ENCODE measurements at regions not wholly inside any gene's neighbourhood (a gene's known extent, or its start where the extent isn't known, plus 50 kb on each side); places are given as distances from the start of the nearest gene placed in this dataset.
"Not testable (repeated sequence)": the region's sequence is repeated elsewhere in the genome, so short reads cannot be mapped to it uniquely, and the experiment has no call there.

DNA sequence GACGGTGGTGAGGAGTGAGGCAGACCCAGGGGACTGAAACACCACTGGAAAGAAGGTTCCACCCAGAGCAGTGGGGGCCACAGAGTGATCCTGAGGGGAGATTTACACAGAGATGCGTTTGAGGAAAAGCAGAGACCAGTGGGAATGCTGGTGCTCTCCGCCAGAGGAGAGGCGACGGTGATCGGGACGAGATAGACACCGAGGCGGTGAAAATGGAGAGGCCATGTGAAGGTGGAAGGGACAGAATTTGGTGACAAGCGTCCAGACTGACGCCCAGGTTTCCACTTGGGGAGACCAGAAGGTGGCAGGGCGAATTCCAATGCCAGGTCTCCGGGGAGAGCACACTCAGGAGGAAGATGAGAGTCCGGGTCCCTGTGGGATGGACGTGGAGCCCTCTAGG is 374.8 kb downstream of the CNTNAP3B start:
- not testable (repeated sequence) for DNase-seq

DNA sequence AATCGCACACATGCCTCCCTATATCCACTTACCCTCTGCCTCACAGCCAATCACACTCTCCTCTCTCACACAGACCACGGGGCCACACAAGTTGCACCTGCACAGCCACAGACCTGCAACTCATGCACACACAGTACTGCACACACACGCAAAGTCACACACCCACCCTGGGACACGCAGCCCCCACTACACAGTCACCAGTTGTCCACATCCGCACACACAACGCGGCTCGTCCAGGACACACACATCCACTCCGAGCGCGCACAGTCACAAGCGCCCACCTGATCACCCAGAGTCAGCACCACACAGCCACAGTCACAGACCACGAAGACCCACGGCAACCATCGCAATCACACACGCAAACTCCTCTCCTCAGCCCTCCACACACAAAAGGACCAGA is 387.3 kb downstream of the CNTNAP3B start:
- DNase-seq, result not testable (repeated sequence)

DNA sequence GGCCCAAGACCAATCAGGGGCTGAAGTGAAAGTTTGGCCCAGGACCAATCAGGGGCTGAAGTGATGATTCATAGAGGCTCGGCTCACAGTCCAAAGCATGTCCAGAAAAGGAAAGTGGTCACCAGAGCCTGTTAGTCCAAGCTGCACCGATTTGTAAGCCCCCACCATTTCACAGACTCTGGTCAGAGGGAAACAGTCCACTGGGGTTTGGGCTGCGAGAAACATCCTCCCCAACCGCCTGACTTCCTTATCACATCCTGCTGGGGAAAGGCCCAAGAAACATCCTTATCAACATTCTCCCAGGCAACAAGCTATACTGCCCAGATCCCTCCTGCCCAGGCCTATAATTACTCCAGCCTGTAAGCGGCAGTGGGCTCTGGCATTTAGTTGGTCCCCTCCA is 388.1 kb downstream of the CNTNAP3B start:
- DNase-seq, result not testable (repeated sequence)

DNA sequence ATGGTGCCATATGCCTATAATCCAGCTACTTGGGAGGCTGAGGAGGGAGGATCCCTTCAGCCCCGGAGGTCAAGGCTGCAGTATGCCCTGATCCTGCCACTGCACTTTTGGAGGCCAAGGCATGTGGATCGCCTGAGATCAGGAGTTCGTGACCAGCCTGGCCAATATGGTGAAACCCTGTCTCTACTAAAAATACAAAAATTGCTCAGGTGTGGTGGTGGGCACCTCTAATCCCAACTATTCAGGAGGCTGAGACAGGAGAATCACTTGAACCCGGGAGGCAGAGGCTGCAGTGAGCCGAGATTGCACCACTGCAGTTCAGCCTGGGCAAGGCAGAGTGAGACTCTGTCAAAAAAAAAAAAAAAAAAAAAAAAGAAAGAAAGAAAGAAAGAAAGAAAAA is 390.5 kb downstream of the CNTNAP3B start:
- not testable (repeated sequence) for DNase-seq

DNA sequence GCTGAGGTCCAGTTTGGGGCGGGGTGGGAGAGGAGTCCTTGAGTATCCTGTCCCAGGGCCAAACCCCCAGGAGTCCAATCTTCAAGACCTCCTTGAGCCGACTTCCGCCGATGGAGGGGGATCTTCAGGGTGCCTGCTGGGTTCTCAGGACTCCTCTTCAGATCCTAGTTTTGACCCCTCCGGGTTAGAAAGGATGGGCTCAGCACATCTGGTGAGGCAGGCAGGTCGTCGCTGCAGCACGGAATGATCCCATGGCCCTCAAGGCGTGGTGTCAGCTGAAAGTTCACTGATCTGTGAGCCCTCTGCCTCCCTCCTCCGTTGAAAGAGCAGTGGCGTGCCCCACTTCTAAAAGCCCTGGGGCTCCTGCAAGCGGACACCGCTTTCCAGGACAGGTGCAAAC is 430.0 kb downstream of the CNTNAP3B start:
- not testable (repeated sequence) for DNase-seq

DNA sequence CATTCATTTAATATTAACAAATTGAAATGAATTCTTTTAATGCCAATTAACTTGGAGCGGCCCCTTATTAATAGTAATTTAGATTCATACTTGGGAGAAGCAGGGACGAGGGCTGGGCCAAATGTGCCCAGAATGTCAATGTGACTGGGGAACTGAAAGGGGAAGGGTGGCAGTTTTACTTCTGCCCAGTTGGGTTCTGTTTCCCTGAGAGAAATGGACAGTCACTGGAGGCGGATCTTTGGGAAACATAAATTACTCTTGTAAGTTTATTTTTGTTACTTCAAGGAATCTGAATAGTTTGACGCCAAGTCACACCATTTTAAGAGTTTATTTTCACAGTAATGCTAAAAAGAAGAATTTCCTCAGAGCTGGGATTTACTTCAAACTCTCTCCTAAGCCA is 432.1 kb downstream of the CNTNAP3B start:
- not testable (repeated sequence) for DNase-seq

DNA sequence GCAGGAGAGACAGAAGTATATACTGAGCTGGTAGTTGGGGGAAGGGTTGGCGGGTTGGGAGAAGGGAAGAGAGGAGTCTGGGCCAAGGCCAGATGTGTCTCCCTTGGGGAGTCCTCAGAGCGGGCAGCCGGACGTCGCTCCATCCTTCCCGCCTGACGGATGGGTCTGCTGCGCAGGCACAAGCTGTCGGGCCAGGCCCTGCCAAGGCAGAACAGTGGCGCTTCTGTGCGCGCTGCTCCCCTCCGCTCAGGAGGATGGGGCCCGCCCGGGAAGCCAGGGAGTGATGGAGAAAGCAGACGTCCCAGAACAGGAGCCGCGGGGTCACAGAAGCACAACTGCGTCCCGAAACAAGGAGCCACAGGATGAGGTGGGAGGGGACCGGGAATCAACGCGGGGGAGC is 449.9 kb downstream of the CNTNAP3B start:
- DNase-seq, result peak; percentile 13

DNA sequence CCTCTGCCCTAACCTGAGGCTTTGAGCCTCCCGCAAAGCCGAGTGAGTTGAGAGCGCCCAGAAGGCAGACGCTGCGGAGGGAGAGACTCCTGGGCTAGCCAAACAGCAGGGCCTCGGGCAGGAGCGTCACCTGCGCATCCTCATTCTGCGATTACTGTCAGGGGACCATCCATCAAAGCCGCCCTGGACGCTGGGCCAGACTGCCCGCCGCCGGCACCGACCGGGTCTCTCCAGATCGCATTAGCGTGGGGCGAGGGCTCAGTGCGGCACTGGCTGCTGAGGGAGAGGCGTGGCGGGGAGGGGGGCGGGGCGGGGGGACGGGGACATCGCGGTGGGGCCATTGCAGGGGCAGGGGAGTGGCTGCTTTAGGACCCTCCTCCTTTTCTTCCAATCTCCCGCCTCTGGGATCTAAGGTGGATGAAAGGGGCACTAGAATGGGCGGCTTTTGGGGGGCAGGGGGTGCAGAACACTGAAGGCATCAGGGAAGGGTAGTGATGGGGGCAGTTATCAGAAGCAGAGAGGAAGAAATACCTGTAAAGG is 465.7 kb downstream of the CNTNAP3B start:
- DNase-seq, result peak; percentile 65

DNA sequence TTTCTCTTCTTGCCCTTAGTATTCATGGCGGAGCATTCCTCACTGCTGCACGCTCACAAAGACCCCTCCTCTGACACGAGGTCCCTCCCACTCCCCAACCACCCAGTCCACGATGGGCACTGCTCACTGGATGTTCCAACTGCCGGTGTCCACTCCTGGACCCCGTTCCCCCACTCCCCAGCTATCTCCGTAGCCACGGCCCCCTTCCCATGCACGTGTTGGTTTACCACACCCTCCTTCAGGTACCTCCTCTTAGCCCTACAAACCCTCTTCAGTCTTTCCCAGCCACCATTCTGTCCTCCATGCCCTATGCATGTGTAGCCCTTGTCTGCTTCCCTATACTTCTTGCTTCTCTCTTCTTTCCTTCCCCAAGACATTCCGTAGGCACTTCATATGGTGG is 469.6 kb upstream of the ZNG1F start:
- DNase-seq, result not testable (repeated sequence)

DNA sequence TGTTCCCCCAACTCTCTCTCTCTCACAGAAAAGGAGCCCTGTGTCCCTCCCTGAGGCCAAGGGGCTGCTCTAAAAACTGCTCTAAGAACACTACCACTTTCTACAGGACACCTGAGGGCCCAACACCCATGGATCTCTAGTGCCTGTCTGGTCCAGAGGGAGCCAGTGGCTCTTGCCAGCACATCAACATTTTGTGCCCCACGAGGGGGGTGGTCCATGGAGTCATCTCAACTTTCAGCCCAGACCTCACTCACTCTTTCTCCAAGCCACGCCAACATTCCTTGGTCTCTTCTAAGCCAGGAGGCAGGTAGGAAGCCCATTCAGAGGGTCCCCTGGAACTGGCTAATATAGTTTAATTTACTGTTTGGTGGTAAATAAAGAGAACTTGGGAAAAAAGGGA is 469.0 kb upstream of the ZNG1F start:
- not testable (repeated sequence) for DNase-seq

DNA sequence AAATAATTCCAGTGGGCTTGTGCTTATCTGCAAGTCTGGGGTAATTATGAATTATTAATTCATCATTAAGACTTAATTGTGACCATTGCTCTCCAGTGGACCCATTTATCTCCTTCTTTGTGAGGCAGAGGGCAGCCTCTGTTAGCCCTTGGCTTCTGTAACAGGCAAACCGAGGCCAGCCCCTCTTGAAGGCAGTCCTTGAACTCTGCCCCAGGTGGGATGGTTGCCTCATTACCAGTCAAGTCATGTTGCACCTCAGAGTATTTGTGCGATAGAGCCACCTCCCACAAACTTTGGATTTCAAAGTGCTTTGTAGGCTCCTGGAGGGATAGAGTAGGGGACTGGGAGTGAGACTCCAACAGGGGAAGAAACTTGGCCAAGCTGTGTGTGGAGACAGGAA is 468.0 kb upstream of the ZNG1F start:
- not testable (repeated sequence) for DNase-seq

DNA sequence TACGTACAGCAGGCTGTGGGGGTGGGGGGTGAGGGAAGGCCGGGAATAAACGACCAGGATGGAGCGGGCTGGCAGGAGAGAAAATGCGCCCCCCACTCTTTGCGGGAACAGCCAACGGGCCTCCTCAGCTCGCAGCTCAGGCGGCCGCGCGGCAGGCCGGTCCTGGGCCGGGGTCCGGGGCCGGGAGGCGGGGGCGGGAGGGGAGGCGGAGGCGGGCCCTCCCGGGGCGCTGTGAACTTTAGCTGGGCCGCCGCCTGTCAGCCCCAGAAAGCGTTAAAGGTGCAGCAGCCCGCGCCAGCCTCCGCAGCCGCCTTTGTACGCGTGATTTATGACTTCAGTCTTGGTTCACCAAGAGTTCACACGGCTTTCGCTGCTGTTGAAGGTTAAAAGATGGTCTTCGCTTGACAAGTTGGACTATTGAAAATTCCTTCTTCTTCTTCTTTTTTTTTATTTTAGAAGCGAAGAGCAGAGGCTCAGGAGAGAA is 466.0 kb upstream of the ZNG1F start:
- DNase-seq, result peak; percentile 28

DNA sequence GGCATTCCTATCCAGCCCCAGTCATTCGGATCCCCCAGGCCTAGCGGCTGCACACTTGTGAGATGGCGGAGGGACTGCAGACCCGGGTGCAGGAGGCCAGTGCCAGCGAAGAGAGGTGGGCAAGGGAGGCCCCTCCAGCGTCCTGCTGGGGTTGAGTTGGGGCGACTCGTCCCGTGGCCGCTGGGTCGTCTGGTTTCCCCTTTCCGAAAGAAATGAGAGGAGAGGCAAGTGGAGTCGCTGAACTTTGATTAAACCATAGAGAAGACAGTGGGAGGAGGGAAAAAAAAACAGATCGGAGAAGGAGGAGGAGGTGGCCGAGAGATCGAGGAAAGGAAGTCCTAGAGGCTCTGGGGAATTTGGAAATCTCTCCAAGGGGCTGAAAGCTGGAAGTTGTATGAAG is 465.2 kb upstream of the ZNG1F start:
- DNase-seq, result peak; percentile 65

DNA sequence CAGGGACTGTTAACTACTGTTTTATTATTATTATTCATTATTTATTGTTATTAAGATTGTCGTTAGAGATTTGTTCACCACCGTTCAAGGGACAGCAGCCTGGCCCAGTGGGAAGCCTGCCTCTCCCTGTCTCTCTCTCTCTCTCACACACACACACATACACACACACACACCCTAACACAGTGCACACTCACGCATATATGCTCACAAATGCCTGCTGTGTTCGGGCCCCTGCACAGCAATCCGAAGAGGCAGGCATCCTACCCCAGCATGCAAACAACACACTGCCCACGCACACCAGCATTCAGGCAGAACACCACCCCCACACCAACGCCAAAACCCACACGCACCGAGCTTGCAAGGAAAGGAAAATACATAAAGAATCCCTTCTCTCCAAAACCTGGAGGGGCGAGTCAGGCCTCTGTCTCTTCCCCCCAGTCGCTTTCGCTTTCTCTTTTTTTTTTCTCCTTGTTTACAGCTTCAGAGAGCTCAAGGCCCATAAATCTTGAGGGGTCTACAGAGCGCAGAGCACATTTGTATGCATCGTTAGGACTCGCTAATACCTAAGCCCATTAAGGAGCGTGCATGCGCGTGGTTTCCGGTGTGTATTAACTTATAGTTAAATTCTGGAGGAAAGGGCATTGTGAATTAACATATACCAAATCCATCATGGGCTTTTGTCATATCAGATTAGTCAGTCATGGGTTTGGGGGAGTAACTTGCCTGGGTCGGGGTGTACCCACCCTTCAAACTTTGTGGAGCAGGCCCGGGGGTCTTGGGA is 464.6 kb upstream of the ZNG1F start:
- DNase-seq, result peak; percentile 20

DNA sequence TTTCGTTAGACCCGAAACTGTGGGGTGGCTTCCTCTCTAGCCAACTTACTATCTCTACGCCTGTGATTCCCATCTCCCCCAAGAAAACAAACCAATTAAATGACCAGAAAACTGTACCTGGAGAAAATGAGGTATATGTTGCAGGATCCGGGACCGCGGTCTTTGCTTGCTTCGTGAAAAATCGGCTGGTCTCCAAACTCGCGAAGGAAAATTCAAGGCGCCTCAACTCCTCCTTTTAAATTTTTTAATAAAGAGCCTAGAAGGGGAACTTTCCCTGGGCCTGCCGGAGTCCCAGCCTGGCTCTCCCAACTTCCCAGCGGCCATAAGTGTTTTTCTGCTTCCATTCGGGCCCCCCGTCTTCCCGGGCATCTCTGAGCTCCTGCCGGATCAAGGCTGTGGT is 463.7 kb upstream of the ZNG1F start:
- DNase-seq, result not testable (repeated sequence)

DNA sequence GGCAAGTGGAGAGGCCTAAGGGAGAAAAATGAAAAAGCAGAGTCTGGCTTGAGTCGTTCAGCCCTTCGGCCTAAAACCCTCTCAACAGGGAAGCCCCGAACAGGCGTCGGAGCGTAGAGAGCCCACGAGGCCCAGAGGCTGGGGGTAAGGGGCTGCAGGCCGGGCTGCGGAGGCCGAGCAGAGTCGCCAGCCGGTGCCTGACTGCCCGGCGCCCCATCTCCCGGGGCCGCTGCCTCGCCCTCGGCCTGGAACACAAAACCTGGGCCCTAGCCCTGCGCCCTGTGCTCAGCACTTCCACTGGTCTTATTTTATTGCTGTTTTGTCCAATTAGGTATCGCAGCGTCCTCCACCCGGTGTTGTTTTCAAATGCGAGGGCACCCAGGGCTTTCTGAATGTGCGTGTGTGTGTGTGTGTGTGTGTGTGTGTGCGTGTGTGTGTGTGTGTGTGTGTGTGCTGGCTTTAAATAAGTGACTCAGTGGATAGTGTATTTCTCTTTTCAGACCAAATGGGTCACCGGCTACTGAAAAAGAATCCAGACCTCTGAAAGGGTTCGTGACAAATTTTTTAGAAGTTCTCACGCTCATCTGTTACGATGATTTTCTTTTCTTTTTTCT is 463.1 kb upstream of the ZNG1F start:
- DNase-seq, result peak; percentile 15

DNA sequence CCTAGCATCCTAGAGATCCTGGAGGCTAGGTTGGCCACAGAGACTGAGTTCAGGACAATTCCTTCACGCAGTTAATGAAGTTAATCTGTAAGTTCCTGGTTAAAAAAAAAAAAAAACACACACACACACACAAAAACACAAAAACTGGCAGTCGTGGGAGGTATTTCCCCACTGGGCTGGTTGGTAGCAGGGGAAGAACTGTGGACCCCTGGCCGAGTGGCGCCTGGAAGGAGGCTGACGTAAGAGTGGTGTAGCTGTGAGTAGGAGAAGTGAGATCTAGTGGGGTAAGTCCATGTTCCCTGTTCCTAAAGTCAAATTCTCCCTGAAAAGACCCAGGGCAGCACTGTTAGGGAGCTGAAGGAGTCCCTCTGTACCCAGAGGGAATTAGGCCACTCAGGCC is 461.0 kb upstream of the ZNG1F start:
- not testable (repeated sequence) for DNase-seq

DNA sequence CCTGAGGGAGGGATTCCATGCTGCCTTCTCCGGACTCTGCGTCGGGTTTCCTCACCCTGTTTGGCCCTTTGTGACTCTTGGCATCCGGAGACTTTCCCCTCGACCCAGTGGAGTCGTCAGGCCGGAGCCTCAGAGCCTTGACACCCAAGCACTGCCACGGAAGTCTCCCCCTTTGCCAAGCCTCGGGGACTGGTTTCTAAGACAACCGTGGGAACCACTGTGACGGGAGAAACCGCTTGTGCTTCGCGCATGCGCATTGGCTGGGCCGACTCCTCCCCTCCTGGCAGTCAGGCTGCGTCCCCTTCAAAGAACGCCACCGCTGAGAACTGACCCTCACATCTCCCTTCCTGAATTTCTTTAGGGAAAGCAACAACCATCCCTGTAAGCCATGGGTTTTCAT is 459.4 kb upstream of the ZNG1F start:
- DNase-seq, result peak; percentile 16

DNA sequence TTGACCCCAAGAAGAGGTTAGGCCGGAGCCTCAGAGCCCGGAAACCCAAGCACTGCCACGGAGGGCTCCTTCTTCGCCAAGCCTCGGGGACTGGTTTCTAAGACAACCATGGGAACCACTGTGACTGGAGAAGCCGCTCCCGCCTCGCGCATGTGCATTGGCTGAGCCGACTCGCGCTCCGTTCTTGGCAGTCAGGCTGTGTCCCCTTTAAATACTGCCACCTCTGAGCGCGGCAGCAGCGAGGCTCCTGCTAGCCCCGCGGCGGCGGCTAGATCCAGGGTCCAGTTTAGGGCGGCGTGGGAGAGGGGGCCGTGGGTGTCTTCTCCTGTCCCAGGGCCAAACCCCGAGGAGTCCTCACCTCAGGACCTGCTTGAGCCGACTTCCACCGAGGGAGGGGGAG is 457.1 kb upstream of the ZNG1F start:
- not testable (repeated sequence) for DNase-seq

DNA sequence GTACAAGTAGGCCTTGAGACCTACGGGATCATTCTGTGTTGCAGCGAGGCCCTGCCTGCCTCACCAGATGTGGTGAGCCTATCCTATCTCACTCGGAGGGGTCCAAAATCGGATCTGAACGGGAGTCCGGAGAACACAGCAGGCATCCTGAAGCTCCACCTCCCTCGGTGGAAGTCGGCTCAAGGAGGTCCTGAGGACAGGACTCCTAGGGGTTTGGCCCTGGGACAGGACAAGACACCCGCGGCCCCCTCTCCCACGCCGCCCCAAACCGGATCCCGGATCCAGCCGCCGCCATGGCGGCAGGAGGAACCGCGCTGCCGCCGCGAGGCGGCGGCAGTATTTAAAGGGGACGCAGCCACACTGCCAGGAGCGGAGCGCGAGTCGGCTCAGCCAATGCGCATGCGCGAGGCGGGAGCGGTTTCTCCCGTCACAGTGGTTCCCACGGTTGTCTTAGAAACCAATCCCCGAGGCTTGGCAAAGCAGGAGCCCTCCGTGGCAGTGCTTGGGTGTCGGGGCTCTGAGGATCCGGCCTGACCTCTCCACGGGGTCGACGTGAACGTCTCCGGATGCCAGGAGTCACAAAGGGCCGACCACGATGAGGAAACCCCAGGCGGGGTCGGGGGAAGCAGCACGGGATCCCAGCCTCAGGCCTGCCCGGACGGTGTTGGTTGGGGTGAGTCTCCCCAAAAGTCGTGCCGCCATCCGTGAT is 454.6 kb upstream of the ZNG1F start:
- peak; percentile 95 for DNase-seq

DNA sequence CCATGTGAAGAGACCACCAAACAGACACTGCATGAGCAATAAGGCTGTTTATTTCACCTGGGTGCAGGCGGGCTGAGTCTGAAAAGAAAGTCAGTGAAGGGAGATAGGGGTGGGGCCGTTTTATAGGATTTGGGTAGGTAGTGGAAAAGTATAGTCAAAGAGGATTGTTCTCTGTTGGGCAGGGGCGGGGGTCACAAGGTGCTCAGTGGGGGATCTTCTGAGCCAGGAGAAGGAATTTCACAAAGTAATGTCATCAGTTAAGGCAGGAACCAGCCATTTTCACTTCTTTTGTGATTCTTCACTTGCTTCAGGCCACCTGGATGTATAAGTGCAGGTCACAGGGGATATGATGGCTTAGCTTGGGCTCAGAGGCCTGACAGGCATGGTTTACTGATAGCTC is 444.6 kb upstream of the ZNG1F start:
- DNase-seq, result not testable (repeated sequence)

DNA sequence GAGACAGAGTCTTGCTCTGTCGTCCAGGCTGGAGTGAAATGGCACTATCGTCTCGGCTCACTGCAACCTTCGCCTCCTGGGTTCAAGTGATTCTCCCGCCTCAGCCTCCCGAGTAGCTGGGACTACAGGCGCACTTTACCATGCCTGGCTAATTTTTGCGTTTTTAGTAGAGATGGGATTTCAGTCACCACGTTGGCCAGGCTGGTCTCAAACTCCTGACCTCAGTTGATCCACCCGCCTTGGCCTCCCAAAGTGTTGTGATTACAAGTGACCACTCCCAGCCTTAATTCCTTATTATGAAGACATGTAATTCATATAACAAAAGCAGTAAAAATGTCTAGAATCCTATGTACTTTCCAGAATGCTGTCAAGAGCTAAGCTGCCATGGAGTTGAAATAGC is 434.5 kb upstream of the ZNG1F start:
- DNase-seq, result not testable (repeated sequence)

DNA sequence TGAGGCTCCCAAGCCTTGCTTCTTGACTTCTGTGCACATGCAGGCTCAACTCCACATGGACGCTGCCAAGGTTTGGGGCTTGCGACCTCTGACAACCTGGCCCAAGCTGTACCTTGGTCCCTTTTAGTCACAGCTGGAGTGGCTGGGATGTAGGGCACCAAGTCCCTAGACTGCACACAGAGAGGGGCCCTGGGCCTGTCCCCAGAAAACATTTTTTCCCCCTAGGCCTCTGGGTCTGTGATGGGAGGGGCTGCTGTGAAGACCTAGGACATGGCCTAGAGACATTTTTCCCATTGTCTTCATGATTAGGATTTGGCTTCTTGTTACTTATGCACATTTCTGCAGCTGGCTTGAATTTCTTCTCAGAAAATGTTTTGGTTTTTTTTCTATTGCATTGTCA is 430.1 kb upstream of the ZNG1F start:
- DNase-seq, result not testable (repeated sequence)

Measured in retina (tissue), 1 donor.